OCI-LY7 (cell line): ENCODE measurements at regions not wholly inside any gene's neighbourhood (a gene's known extent, or its start where the extent isn't known, plus 50 kb on each side); places are given as distances from the start of the nearest gene placed in this dataset.

ENCODE experiments used
- EZH2phosphoT487 ChIP-seq: fragments of 200-600 bp; sonication (generic); IDR thresholded peaks from 2 replicates; pipeline ENCODE4 v1.6.1; 2018; ENCODE audit warnings: low read depth, borderline replicate concordance, mild to moderate bottlenecking, mixed run types, antibody characterized with exemption, low read length, moderate library complexity, mixed read lengths
- TF ChIP-seq, protein P1 (sequence below): fragments of 200-600 bp; sonication (generic); conservative IDR thresholded peaks from 2 replicates; pipeline ENCODE4 v1.5.1; 2014; ENCODE audit warnings: mild to moderate bottlenecking, antibody characterized with exemption, low read length, moderate library complexity, mixed read lengths

DNA sequence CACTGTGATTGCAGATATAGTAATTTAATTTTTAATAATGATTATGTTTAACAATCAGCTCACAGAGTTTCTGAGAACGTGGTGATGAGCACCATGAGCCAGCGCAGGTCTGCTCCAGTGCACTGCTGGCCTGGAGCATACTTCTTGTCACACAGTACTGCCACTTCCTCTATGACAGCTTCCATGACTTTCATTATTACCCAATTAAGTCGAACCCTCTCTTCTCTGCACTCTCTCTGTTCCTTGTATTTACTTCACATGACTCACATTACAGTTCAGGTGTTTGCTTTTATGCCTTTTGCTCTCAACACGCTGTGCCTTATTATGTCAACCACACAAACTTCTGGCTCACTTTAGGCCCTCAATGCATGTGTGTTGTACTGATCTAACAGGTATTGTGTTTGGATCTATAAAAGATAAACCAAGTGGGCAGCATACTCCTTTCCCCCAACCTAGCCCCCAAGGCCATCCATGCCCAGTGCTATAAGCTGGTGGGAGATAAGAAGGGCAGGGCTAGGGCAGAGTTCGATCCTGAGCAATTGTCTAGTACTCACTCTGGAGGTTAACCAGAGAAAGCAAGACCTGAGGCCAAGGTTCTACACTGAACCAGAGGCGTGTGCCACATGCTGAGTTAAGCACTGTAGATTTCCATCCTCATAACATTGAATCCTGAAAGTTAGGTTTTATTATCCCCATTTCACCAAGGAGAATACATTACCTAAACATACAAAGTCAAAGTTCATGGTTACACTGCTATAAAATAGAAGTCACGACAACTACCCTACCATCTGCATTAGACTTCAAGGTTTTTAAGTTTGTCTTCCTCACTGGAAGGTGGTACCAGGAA, 356.5 kb downstream of the INSC start:
- TF ChIP-seq, protein P1, sequence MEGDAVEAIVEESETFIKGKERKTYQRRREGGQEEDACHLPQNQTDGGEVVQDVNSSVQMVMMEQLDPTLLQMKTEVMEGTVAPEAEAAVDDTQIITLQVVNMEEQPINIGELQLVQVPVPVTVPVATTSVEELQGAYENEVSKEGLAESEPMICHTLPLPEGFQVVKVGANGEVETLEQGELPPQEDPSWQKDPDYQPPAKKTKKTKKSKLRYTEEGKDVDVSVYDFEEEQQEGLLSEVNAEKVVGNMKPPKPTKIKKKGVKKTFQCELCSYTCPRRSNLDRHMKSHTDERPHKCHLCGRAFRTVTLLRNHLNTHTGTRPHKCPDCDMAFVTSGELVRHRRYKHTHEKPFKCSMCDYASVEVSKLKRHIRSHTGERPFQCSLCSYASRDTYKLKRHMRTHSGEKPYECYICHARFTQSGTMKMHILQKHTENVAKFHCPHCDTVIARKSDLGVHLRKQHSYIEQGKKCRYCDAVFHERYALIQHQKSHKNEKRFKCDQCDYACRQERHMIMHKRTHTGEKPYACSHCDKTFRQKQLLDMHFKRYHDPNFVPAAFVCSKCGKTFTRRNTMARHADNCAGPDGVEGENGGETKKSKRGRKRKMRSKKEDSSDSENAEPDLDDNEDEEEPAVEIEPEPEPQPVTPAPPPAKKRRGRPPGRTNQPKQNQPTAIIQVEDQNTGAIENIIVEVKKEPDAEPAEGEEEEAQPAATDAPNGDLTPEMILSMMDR: no peak
- no peak for TF ChIP-seq EZH2phosphoT487
